Neural cell (in vitro differentiated cells): ENCODE measurements at regions not wholly inside any gene's neighbourhood (a gene's known extent, or its start where the extent isn't known, plus 50 kb on each side); places are given as distances from the start of the nearest gene placed in this dataset.

Experiments
- H2AFZ ChIP-seq: fragments of 200-600, 300-800 bp; sonication (generic), shearing (Covaris generic); 2 replicates; pipeline ENCODE4 v1.6.0; 2014; ENCODE audit warnings: low read depth, mild to moderate bottlenecking, antibody characterized with exemption, low read length, moderate library complexity
- H3F3A ChIP-seq: fragments of 200-600 bp; shearing (Covaris generic); 2 replicates; pipeline ENCODE4 v1.6.1; 2016; ENCODE audit warnings: mild to moderate bottlenecking, moderate library complexity, mixed read lengths, antibody characterized with exemption, low read length; ENCODE audit not compliant: insufficient read depth, poor library complexity, severe bottlenecking
- H3K27ac ChIP-seq: fragments of 200-600, 300-800 bp; sonication (generic), shearing (Covaris generic); 2 replicates; pipeline ENCODE4 v1.5.1; 2014; ENCODE audit warnings: mild to moderate bottlenecking, low read length, moderate library complexity
- H3K27me3 ChIP-seq: fragments of 300-800, 200-600 bp; sonication (generic), shearing (Covaris generic); 2 replicates; pipeline ENCODE4 v1.6.0; 2014; ENCODE audit warnings: mild to moderate bottlenecking, low read depth, low read length, moderate library complexity; ENCODE audit not compliant: insufficient read depth
- H3K36me3 ChIP-seq: fragments of 300-800, 200-600 bp; sonication (generic), shearing (Covaris generic); 2 replicates; pipeline ENCODE4 v1.5.1; 2014; ENCODE audit warnings: mild to moderate bottlenecking, antibody characterized with exemption, low read length, moderate library complexity; ENCODE audit not compliant: insufficient read depth
- H3K4me2 ChIP-seq: fragments of 300-800, 200-600 bp; sonication (generic), shearing (Covaris generic); 2 replicates; pipeline ENCODE4 v1.6.0; 2014; ENCODE audit warnings: mild to moderate bottlenecking, low read length
- H3K4me3 ChIP-seq: fragments of 300-800, 200-600 bp; sonication (generic), shearing (Covaris generic); 2 replicates; pipeline ENCODE4 v1.5.1; 2014; ENCODE audit warnings: mild to moderate bottlenecking, low read length, moderate library complexity
- H3K79me2 ChIP-seq: fragments of 200-600 bp; shearing (Covaris generic); replicated peaks from 2 replicates; pipeline ENCODE4 v1.6.0; 2014; ENCODE audit warnings: mild to moderate bottlenecking, low read length, moderate library complexity; ENCODE audit not compliant: insufficient read depth
- H3K9ac ChIP-seq: fragments of 300-800, 200-600 bp; sonication (generic), shearing (Covaris generic); 2 replicates; pipeline ENCODE4 v1.6.1; 2016; ENCODE audit warnings: mild to moderate bottlenecking, low read length, mixed read lengths
- H3K9me2 ChIP-seq: fragments of 200-600 bp; shearing (Covaris generic); 2 replicates; pipeline ENCODE4 v1.6.1; 2016; ENCODE audit warnings: mild to moderate bottlenecking, low read length, mixed read lengths; ENCODE audit not compliant: insufficient read depth
- H3K9me3 ChIP-seq: fragments of 200-600, 300-800 bp; sonication (generic), shearing (Covaris generic); 2 replicates; pipeline ENCODE4 v1.6.1; 2016; ENCODE audit warnings: mild to moderate bottlenecking, mixed run types, low read length, moderate library complexity, mixed read lengths
- H4K20me1 ChIP-seq: fragments of 200-600 bp; shearing (Covaris generic); 2 replicates; pipeline ENCODE4 v1.6.1; 2016; ENCODE audit warnings: mild to moderate bottlenecking, mixed run types; ENCODE audit not compliant: insufficient read depth
- EP300 ChIP-seq: fragments of 450-650 bp; conservative IDR thresholded peaks from 2 replicates; pipeline ENCODE4 v1.6.1; 2014; ENCODE audit warnings: antibody characterized with exemption, mild to moderate bottlenecking, moderate library complexity; ENCODE audit not compliant: poor library complexity, severe bottlenecking
- EZH2 ChIP-seq: fragments of 200-600, 300-800 bp; shearing (Covaris generic), sonication (generic); IDR thresholded peaks from 2 replicates; pipeline ENCODE4 v1.6.1; 2014; ENCODE audit warnings: antibody characterized with exemption, low read length, borderline replicate concordance, mild to moderate bottlenecking; ENCODE audit not compliant: insufficient read depth, poor library complexity, severe bottlenecking
- MXI1 ChIP-seq: fragments of 450-650 bp; conservative IDR thresholded peaks from 2 replicates; pipeline ENCODE4 v1.6.1; 2014; ENCODE audit warnings: antibody characterized with exemption, mild to moderate bottlenecking; ENCODE audit not compliant: poor library complexity, severe bottlenecking
- POLR2AphosphoS5 ChIP-seq: IDR thresholded peaks from 2 replicates; pipeline ENCODE4 v1.6.1; 2012
- RAD21 ChIP-seq: fragments of 450-650 bp; conservative IDR thresholded peaks from 2 replicates; pipeline ENCODE4 v1.6.1; 2014; ENCODE audit warnings: antibody characterized with exemption, mild to moderate bottlenecking, moderate library complexity
- SMC3 ChIP-seq: fragments of 450-650 bp; conservative IDR thresholded peaks from 2 replicates; pipeline ENCODE4 v1.6.1; 2014; ENCODE audit warnings: antibody characterized with exemption, mild to moderate bottlenecking, moderate library complexity; ENCODE audit not compliant: poor library complexity
- TAF1 ChIP-seq: IDR thresholded peaks from 2 replicates; pipeline ENCODE4 v1.6.1; 2012; ENCODE audit warnings: low read depth
- TF ChIP-seq, protein P1 (sequence below): fragments of 450-650 bp; IDR thresholded peaks from 2 replicates; pipeline ENCODE4 v1.5.1; 2014; ENCODE audit warnings: antibody characterized with exemption, mild to moderate bottlenecking, moderate library complexity; ENCODE audit not compliant: poor library complexity, severe bottlenecking
- TF ChIP-seq, protein P2 (sequence below): IDR thresholded peaks from 2 replicates; pipeline ENCODE4 v1.6.1; 2012; ENCODE audit warnings: borderline replicate concordance

DNA sequence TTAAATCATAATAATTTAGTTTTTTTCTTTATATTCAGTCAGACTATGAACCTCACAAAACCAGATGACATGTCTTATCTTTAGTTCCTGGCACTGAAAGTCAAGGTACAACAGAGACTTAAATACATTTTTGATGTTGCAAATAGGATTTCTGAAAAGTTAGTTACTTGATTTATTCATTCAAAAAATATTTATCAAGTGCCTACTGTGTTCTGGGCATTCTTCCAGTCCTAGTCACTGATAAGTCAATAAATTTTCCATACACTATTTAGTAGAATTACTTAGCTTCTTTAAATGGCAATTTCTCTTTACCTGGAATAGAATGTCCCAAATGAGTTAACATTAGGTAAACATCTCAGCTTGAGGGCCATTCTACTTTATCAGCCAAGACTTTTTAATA lies 938.3 kb upstream of the PCDH9 start:
- no peaks in the 10 kb centered on the region for H3K27me3 ChIP-seq
- H3K36me3 ChIP-seq, result no peaks in the 10 kb centered on the region
- no peaks in the 10 kb centered on the region for H3K9me3 ChIP-seq
- no peaks in the 10 kb centered on the region for H3K79me2 ChIP-seq
- H3K4me2 ChIP-seq, result no peak overlapping the region
- no peak for TF ChIP-seq POLR2AphosphoS5
- TF ChIP-seq EZH2, result no peak
- no peak for TF ChIP-seq RAD21
- TF ChIP-seq, protein P1, sequence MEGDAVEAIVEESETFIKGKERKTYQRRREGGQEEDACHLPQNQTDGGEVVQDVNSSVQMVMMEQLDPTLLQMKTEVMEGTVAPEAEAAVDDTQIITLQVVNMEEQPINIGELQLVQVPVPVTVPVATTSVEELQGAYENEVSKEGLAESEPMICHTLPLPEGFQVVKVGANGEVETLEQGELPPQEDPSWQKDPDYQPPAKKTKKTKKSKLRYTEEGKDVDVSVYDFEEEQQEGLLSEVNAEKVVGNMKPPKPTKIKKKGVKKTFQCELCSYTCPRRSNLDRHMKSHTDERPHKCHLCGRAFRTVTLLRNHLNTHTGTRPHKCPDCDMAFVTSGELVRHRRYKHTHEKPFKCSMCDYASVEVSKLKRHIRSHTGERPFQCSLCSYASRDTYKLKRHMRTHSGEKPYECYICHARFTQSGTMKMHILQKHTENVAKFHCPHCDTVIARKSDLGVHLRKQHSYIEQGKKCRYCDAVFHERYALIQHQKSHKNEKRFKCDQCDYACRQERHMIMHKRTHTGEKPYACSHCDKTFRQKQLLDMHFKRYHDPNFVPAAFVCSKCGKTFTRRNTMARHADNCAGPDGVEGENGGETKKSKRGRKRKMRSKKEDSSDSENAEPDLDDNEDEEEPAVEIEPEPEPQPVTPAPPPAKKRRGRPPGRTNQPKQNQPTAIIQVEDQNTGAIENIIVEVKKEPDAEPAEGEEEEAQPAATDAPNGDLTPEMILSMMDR, result no peak
- TF ChIP-seq TAF1, result no peak
- TF ChIP-seq SMC3, result no peak
- no peak for TF ChIP-seq EP300
- TF ChIP-seq, protein P2, sequence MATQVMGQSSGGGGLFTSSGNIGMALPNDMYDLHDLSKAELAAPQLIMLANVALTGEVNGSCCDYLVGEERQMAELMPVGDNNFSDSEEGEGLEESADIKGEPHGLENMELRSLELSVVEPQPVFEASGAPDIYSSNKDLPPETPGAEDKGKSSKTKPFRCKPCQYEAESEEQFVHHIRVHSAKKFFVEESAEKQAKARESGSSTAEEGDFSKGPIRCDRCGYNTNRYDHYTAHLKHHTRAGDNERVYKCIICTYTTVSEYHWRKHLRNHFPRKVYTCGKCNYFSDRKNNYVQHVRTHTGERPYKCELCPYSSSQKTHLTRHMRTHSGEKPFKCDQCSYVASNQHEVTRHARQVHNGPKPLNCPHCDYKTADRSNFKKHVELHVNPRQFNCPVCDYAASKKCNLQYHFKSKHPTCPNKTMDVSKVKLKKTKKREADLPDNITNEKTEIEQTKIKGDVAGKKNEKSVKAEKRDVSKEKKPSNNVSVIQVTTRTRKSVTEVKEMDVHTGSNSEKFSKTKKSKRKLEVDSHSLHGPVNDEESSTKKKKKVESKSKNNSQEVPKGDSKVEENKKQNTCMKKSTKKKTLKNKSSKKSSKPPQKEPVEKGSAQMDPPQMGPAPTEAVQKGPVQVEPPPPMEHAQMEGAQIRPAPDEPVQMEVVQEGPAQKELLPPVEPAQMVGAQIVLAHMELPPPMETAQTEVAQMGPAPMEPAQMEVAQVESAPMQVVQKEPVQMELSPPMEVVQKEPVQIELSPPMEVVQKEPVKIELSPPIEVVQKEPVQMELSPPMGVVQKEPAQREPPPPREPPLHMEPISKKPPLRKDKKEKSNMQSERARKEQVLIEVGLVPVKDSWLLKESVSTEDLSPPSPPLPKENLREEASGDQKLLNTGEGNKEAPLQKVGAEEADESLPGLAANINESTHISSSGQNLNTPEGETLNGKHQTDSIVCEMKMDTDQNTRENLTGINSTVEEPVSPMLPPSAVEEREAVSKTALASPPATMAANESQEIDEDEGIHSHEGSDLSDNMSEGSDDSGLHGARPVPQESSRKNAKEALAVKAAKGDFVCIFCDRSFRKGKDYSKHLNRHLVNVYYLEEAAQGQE, result no peak
- no peak for TF ChIP-seq MXI1
- H3K27ac ChIP-seq, result no peak overlapping the region
- H3K9ac ChIP-seq, result no peak overlapping the region
- no peak overlapping the region for H3K4me3 ChIP-seq
- H4K20me1 ChIP-seq, result no peaks in the 10 kb centered on the region
- no peaks in the 10 kb centered on the region for H3K9me2 ChIP-seq
- H2AFZ ChIP-seq, result no peak overlapping the region
- H3F3A ChIP-seq, result no peaks in the 10 kb centered on the region

DNA sequence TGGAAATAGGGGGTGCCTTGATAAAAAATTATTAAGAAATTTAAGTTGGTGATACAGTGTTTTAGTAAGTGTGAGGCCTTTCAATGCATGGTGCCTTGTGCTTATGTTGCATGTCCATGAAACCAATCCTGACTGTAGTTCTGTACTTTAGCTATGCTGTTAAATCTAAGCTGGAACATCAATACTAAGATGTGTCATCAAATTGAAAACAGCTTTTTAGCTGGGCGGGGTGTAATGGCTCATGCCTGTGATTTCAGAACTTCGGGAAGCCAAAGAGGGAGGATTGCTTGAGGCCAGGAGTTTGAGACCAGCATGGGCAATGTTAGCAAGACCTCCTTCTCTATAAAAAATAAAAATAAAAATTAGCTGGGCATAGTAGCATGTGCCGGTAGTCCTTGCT lies 930.3 kb upstream of the PCDH9 start:
- H3K27ac ChIP-seq, result no peak overlapping the region
- no peak overlapping the region for H2AFZ ChIP-seq
- H3K79me2 ChIP-seq, result no peaks in the 10 kb centered on the region
- H3K9ac ChIP-seq, result no peak overlapping the region
- no peaks in the 10 kb centered on the region for H3K27me3 ChIP-seq
- H3K9me2 ChIP-seq, result no peaks in the 10 kb centered on the region
- H3K4me2 ChIP-seq, result no peak overlapping the region
- H3K36me3 ChIP-seq, result no peaks in the 10 kb centered on the region
- no peaks in the 10 kb centered on the region for H3F3A ChIP-seq
- TF ChIP-seq EZH2, result no peak
- TF ChIP-seq RAD21, result no peak
- TF ChIP-seq, protein P2, result no peak
- TF ChIP-seq MXI1, result no peak
- TF ChIP-seq, protein P1, result no peak
- TF ChIP-seq POLR2AphosphoS5, result no peak
- TF ChIP-seq EP300, result no peak
- TF ChIP-seq SMC3, result no peak
- no peak for TF ChIP-seq TAF1
- H3K4me3 ChIP-seq, result no peak overlapping the region
- H4K20me1 ChIP-seq, result no peaks in the 10 kb centered on the region
- H3K9me3 ChIP-seq, result no peaks in the 10 kb centered on the region
